OCI-LY1 (cell line): ENCODE measurements at regions not wholly inside any gene's neighbourhood (a gene's known extent, or its start where the extent isn't known, plus 50 kb on each side); places are given as distances from the start of the nearest gene placed in this dataset.

Experiments used
- H2AFZ ChIP-seq: fragments of 200-600 bp; sonication (generic), shearing (Covaris generic); 2 replicates; pipeline ENCODE4 v1.6.0; 2014; ENCODE audit warnings: antibody characterized with exemption, mild to moderate bottlenecking, low read length
- H3F3A ChIP-seq: fragments of 200-600 bp; sonication (generic), shearing (Covaris generic); 2 replicates; pipeline ENCODE4 v1.6.0; 2014; ENCODE audit warnings: mild to moderate bottlenecking, antibody characterized with exemption, low read length, moderate library complexity; ENCODE audit not compliant: insufficient read depth
- H3K27ac ChIP-seq: fragments of 200-600 bp; sonication (generic); 2 replicates; pipeline ENCODE4 v1.5.1; 2014; ENCODE audit warnings: low read length, mixed run types, mild to moderate bottlenecking, low read depth; ENCODE audit not compliant: poor library complexity, severe bottlenecking
- H3K27me3 ChIP-seq: fragments of 200-600 bp; sonication (generic); 2 replicates; pipeline ENCODE4 v1.6.0; 2014; ENCODE audit warnings: antibody characterized with exemption, mild to moderate bottlenecking, low read length, moderate library complexity; ENCODE audit not compliant: insufficient read depth
- H3K36me3 ChIP-seq: fragments of 200-600 bp; sonication (generic); 2 replicates; pipeline ENCODE4 v1.6.1; 2014; ENCODE audit warnings: mild to moderate bottlenecking, antibody characterized with exemption, low read length, moderate library complexity, mixed read lengths; ENCODE audit not compliant: insufficient read depth
- H3K4me1 ChIP-seq: fragments of 200-600 bp; sonication (generic); 2 replicates; pipeline ENCODE4 v1.5.1; 2014; ENCODE audit warnings: mild to moderate bottlenecking, low read length, moderate library complexity; ENCODE audit not compliant: insufficient read depth, severe bottlenecking
- H3K4me2 ChIP-seq: fragments of 200-600 bp; sonication (generic), shearing (Covaris generic); 2 replicates; pipeline ENCODE4 v1.6.1; 2014; ENCODE audit warnings: low read length
- H3K4me3 ChIP-seq: fragments of 200-600 bp; sonication (generic); 2 replicates; pipeline ENCODE4 v1.5.1; 2014; ENCODE audit warnings: low read length, low read depth, mild to moderate bottlenecking, mixed read lengths; ENCODE audit not compliant: poor library complexity, severe bottlenecking
- H3K79me2 ChIP-seq: fragments of 200-600 bp; shearing (Covaris generic); 2 replicates; pipeline ENCODE4 v1.6.1; 2016; ENCODE audit warnings: mixed run types, low read length, mixed read lengths; ENCODE audit not compliant: insufficient read depth
- H3K9ac ChIP-seq: fragments of 200-600 bp; sonication (generic), shearing (Covaris generic); 2 replicates; pipeline ENCODE4 v1.6.1; 2014; ENCODE audit warnings: mild to moderate bottlenecking, low read length, mixed read lengths
- H3K9me2 ChIP-seq: fragments of 200-600 bp; sonication (generic), shearing (Covaris generic); 2 replicates; pipeline ENCODE4 v1.6.1; 2014; ENCODE audit warnings: low read depth, mild to moderate bottlenecking, low read length, mixed read lengths
- H3K9me3 ChIP-seq: fragments of 200-600 bp; shearing (Covaris generic); 2 replicates; pipeline ENCODE4 v1.6.1; 2014; ENCODE audit warnings: low read length, mixed read lengths
- H4K20me1 ChIP-seq: fragments of 200-600 bp; sonication (generic), shearing (Covaris generic); 2 replicates; pipeline ENCODE4 v1.6.0; 2016; ENCODE audit warnings: mild to moderate bottlenecking, low read length; ENCODE audit not compliant: insufficient read depth
- CTCF ChIP-seq: fragments of 200-600 bp; sonication (generic), shearing (Covaris generic); IDR thresholded peaks from 2 replicates; pipeline ENCODE4 v1.5.1; 2017; ENCODE audit warnings: mild to moderate bottlenecking, antibody characterized with exemption, low read length, moderate library complexity, mixed read lengths
- EZH2 ChIP-seq: fragments of 200-600 bp; sonication (generic), shearing (Covaris generic); IDR thresholded peaks from 2 replicates; pipeline ENCODE4 v1.8.0; 2017; ENCODE audit warnings: borderline replicate concordance, mixed run types, mild to moderate bottlenecking, antibody characterized with exemption, low read length, moderate library complexity, mixed read lengths

- Histone ChIP-seq H3K9me2 (no peaks in the 10 kb centered on the region), H3K4me3 (no peak overlapping the region), H3K9me3 (no peaks in the 10 kb centered on the region), H2AFZ (no peak overlapping the region), H3F3A (no peaks in the 10 kb centered on the region), H3K36me3 (no peaks in the 10 kb centered on the region), H4K20me1 (no peaks in the 10 kb centered on the region), H3K27ac (no peak overlapping the region), H3K9ac (no peak overlapping the region), H3K4me1 (no peaks in the 10 kb centered on the region), H3K27me3 (peaks cover 5% of the 10 kb centered on the region; the same call in 1 of the 2 replicates), H3K4me2 (no peak overlapping the region), H3K79me2 (no peaks in the 10 kb centered on the region)
- TF ChIP-seq CTCF: no peak
- TF ChIP-seq EZH2: no peak
Measured at GRCh38 chr17:79466562-79467350, 144.1 kb downstream of the RBFOX3 start.

GRCh38 chr17:79465681-79466025, 145.2 kb downstream of the RBFOX3 start:
- no peak overlapping the region for H3K4me2 ChIP-seq
- no peaks in the 10 kb centered on the region for H3K9me2 ChIP-seq
- TF ChIP-seq CTCF (no peak), EZH2 (no peak)
- no peaks in the 10 kb centered on the region for H3K9me3 ChIP-seq
- H3K79me2 ChIP-seq: no peaks in the 10 kb centered on the region
- peaks cover 5% of the 10 kb centered on the region; the same call in 1 of the 2 replicates for H3K27me3 ChIP-seq
- H3K9ac ChIP-seq: no peak overlapping the region
- no peak overlapping the region for H3K27ac ChIP-seq
- no peaks in the 10 kb centered on the region for H4K20me1 ChIP-seq
- no peak overlapping the region for H3K4me3 ChIP-seq
- no peaks in the 10 kb centered on the region for H3K4me1 ChIP-seq
- no peaks in the 10 kb centered on the region for H3F3A ChIP-seq
- H2AFZ ChIP-seq: no peak overlapping the region
- H3K36me3 ChIP-seq: no peaks in the 10 kb centered on the region

- H3K4me3 ChIP-seq: no peak overlapping the region
- no peak for TF ChIP-seq EZH2
- no peak for TF ChIP-seq CTCF
- H3K9ac ChIP-seq: no peak overlapping the region
- no peak overlapping the region for H3K4me2 ChIP-seq
- H3K4me1 ChIP-seq: no peaks in the 10 kb centered on the region
- no peak overlapping the region for H2AFZ ChIP-seq
- H3K79me2 ChIP-seq: no peaks in the 10 kb centered on the region
- no peaks in the 10 kb centered on the region for H3K9me2 ChIP-seq
- H3K36me3 ChIP-seq: no peaks in the 10 kb centered on the region
- H4K20me1 ChIP-seq: no peaks in the 10 kb centered on the region
- H3K9me3 ChIP-seq: no peaks in the 10 kb centered on the region
- no peaks in the 10 kb centered on the region for H3F3A ChIP-seq
- no peak overlapping the region for H3K27ac ChIP-seq
- H3K27me3 ChIP-seq: peaks cover 5% of the 10 kb centered on the region; the same call in 1 of the 2 replicates
Measured at GRCh38 chr17:79465011-79465680, 145.7 kb downstream of the RBFOX3 start.
